Fibroblast of pulmonary artery (primary cell): ENCODE measurements at regions not wholly inside any gene's neighbourhood (a gene's known extent, or its start where the extent isn't known, plus 50 kb on each side); places are given as distances from the start of the nearest gene placed in this dataset.

Experiments
- DNase-seq: peaks from one replicate; pipeline ENCODE4 v3.0.0-alpha.2; 2010; ENCODE audit warnings: low read depth
- H3K4me3 ChIP-seq: replicated peaks from 2 replicates; pipeline ENCODE4 v1.5.1; 2011; ENCODE audit warnings: low read depth, mild to moderate bottlenecking, control low read depth, low read length, moderate library complexity
- CTCF ChIP-seq: IDR thresholded peaks from 2 replicates; pipeline ENCODE4 v1.5.1; 2011; ENCODE audit warnings: mild to moderate bottlenecking, control low read depth, low read length, inconsistent platforms; ENCODE audit errors: missing control alignments

GRCh38 chr1:60974524-60975372 is 107.6 kb upstream of the NFIA start:
- DNase-seq = no peak
- no peak for TF ChIP-seq CTCF
- H3K4me3 ChIP-seq = no peak overlapping the region

- no peak overlapping the region for H3K4me3 ChIP-seq
- DNase-seq = no peak
- no peak for TF ChIP-seq CTCF
These were observed 108.7 kb upstream of the NFIA start for GRCh38 chr1:60973668-60974067.

GRCh38 chr1:60972841-60973364 is 109.5 kb upstream of the NFIA start:
- TF ChIP-seq CTCF = no peak
- peak; percentile 76 for DNase-seq
- no peak overlapping the region for H3K4me3 ChIP-seq

GRCh38 chr1:60971330-60971729 is 111.0 kb upstream of the NFIA start:
- H3K4me3 ChIP-seq = no peak overlapping the region
- no peak for DNase-seq
- TF ChIP-seq CTCF = no peak

- DNase-seq = peak; percentile 53
These were observed 112.3 kb upstream of the NFIA start for GRCh38 chr1:60969971-60970509.

GRCh38 chr1:60965280-60965854 is 117.0 kb upstream of the NFIA start:
- no peak for DNase-seq
- no peak for TF ChIP-seq CTCF
- H3K4me3 ChIP-seq = no peak overlapping the region

More at GRCh38 chr1:60969971-60970509, 112.3 kb upstream of the NFIA start:
- TF ChIP-seq CTCF = peak; percentile 39
- no peak overlapping the region for H3K4me3 ChIP-seq
